HepG2 (cell line): ENCODE measurements at regions not wholly inside any gene's neighbourhood (a gene's known extent, or its start where the extent isn't known, plus 50 kb on each side); places are given as distances from the start of the nearest gene placed in this dataset.

ENCODE experiments used
- AHR ChIP-seq: IDR thresholded peaks from 2 replicates; pipeline ENCODE4 v1.6.1; 2018; ENCODE audit warnings: missing genetic modification reagents, missing compliant biosample characterization
- EZH2 ChIP-seq: conservative IDR thresholded peaks from 2 replicates; pipeline ENCODE4 v1.6.1; 2012; ENCODE audit warnings: mild to moderate bottlenecking, low read depth, low read length, moderate library complexity
- HDAC2 ChIP-seq: sonication (generic); formaldehyde crosslinking; IDR thresholded peaks from 2 replicates; pipeline ENCODE4 v1.4.0; 2020; ENCODE audit warnings: missing genetic modification reagents
- HDAC6 ChIP-seq: fragments of 200-600 bp; sonication (generic); IDR thresholded peaks from 2 replicates; pipeline ENCODE4 v1.7.0; 2017; ENCODE audit warnings: mild to moderate bottlenecking, antibody characterized with exemption, low read length, low read depth
- PRPF4 ChIP-seq: fragments of 200-400 bp; formaldehyde crosslinking; IDR thresholded peaks from 2 replicates; pipeline ENCODE4 v1.6.1; 2016; ENCODE audit warnings: low read length, low read depth; ENCODE audit not compliant: poor library complexity, severe bottlenecking
- TF ChIP-seq, protein P1 (sequence below): sonication (generic); formaldehyde crosslinking; conservative IDR thresholded peaks from 2 replicates; pipeline ENCODE4 v1.8.0; 2022; ENCODE audit warnings: mild to moderate bottlenecking, moderate library complexity, missing genetic modification reagents
- TF ChIP-seq, protein P2 (sequence below): sonication (generic); formaldehyde crosslinking; IDR thresholded peaks from 2 replicates; pipeline ENCODE4 v1.5.0; 2020; ENCODE audit warnings: mild to moderate bottlenecking, missing genetic modification reagents
- TF ChIP-seq, protein P3 (sequence below): sonication (generic); formaldehyde crosslinking; IDR thresholded peaks from 2 replicates; pipeline ENCODE4 v1.4.0; 2020; ENCODE audit warnings: missing genetic modification reagents
- TF ChIP-seq, protein P4 (sequence below): sonication (generic); formaldehyde crosslinking; IDR thresholded peaks from 2 replicates; pipeline ENCODE4 v1.4.0; 2020; ENCODE audit warnings: missing genetic modification reagents
- TF ChIP-seq, protein P5 (sequence below): sonication (generic); formaldehyde crosslinking; IDR thresholded peaks from 2 replicates; pipeline ENCODE4 v1.8.1; 2022; ENCODE audit warnings: mild to moderate bottlenecking, missing genetic modification reagents
- TF ChIP-seq, protein P6 (sequence below): IDR thresholded peaks from 2 replicates; pipeline ENCODE4 v1.6.1; 2012; ENCODE audit warnings: inconsistent platforms

DNA sequence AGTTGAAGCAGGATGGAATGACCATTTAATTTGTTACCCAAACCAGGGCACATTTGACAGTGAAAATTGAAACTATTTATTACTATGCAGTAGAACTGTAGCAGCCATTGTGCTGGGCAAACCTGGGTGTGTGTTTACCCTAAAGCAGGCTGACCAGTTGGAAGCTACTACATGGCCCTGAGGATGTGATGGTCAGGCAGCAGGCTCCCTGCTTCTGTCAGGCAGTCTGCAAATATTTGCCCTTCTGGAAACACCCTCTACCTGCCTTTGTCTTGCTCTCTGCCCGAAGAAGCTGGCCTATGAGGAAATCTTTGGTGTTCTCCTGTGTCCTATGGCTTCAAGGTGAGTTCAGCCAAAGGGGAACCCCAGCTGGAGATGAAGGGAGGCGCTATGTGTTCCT, 600.1 kb upstream of the KIRREL3 start:
- TF ChIP-seq HDAC2 (CRISPR knock-in tag) = no peak
- no peak for TF ChIP-seq PRPF4
- TF ChIP-seq HDAC6 = no peak
- TF ChIP-seq, protein P1, sequence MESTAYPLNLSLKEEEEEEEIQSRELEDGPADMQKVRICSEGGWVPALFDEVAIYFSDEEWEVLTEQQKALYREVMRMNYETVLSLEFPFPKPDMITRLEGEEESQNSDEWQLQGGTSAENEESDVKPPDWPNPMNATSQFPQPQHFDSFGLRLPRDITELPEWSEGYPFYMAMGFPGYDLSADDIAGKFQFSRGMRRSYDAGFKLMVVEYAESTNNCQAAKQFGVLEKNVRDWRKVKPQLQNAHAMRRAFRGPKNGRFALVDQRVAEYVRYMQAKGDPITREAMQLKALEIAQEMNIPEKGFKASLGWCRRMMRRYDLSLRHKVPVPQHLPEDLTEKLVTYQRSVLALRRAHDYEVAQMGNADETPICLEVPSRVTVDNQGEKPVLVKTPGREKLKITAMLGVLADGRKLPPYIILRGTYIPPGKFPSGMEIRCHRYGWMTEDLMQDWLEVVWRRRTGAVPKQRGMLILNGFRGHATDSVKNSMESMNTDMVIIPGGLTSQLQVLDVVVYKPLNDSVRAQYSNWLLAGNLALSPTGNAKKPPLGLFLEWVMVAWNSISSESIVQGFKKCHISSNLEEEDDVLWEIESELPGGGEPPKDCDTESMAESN (CRISPR knock-in tag) = no peak
- TF ChIP-seq EZH2 = no peak
- TF ChIP-seq AHR = no peak
- TF ChIP-seq, protein P2, sequence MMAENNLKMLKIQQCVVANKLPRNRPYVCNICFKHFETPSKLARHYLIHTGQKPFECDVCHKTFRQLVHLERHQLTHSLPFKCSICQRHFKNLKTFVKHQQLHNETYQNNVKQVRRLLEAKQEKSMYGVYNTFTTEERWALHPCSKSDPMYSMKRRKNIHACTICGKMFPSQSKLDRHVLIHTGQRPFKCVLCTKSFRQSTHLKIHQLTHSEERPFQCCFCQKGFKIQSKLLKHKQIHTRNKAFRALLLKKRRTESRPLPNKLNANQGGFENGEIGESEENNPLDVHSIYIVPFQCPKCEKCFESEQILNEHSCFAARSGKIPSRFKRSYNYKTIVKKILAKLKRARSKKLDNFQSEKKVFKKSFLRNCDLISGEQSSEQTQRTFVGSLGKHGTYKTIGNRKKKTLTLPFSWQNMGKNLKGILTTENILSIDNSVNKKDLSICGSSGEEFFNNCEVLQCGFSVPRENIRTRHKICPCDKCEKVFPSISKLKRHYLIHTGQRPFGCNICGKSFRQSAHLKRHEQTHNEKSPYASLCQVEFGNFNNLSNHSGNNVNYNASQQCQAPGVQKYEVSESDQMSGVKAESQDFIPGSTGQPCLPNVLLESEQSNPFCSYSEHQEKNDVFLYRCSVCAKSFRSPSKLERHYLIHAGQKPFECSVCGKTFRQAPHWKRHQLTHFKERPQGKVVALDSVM (CRISPR knock-in tag) = no peak
- TF ChIP-seq, protein P3, sequence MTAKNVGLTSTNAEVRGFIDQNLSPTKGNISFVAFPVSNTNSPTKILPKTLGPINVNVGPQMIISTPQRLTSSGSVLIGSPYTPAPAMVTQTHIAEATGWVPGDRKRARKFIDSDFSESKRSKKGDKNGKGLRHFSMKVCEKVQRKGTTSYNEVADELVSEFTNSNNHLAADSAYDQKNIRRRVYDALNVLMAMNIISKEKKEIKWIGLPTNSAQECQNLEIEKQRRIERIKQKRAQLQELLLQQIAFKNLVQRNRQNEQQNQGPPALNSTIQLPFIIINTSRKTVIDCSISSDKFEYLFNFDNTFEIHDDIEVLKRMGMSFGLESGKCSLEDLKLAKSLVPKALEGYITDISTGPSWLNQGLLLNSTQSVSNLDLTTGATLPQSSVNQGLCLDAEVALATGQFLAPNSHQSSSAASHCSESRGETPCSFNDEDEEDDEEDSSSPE (CRISPR knock-in tag) = no peak
- TF ChIP-seq, protein P4, sequence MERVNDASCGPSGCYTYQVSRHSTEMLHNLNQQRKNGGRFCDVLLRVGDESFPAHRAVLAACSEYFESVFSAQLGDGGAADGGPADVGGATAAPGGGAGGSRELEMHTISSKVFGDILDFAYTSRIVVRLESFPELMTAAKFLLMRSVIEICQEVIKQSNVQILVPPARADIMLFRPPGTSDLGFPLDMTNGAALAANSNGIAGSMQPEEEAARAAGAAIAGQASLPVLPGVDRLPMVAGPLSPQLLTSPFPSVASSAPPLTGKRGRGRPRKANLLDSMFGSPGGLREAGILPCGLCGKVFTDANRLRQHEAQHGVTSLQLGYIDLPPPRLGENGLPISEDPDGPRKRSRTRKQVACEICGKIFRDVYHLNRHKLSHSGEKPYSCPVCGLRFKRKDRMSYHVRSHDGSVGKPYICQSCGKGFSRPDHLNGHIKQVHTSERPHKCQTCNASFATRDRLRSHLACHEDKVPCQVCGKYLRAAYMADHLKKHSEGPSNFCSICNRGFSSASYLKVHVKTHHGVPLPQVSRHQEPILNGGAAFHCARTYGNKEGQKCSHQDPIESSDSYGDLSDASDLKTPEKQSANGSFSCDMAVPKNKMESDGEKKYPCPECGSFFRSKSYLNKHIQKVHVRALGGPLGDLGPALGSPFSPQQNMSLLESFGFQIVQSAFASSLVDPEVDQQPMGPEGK (CRISPR knock-in tag) = no peak
- TF ChIP-seq, protein P5, sequence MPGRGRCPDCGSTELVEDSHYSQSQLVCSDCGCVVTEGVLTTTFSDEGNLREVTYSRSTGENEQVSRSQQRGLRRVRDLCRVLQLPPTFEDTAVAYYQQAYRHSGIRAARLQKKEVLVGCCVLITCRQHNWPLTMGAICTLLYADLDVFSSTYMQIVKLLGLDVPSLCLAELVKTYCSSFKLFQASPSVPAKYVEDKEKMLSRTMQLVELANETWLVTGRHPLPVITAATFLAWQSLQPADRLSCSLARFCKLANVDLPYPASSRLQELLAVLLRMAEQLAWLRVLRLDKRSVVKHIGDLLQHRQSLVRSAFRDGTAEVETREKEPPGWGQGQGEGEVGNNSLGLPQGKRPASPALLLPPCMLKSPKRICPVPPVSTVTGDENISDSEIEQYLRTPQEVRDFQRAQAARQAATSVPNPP (CRISPR knock-in tag) = no peak
- TF ChIP-seq, protein P6, sequence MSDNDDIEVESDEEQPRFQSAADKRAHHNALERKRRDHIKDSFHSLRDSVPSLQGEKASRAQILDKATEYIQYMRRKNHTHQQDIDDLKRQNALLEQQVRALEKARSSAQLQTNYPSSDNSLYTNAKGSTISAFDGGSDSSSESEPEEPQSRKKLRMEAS = no peak
